Islet precursor cell (in vitro differentiated cells): ENCODE measurements at regions not wholly inside any gene's neighbourhood (a gene's known extent, or its start where the extent isn't known, plus 50 kb on each side); places are given as distances from the start of the nearest gene placed in this dataset.
"Not testable (repeated sequence)": the region's sequence is repeated elsewhere in the genome, so short reads cannot be mapped to it uniquely, and the experiment has no call there.

Experiments
- DNase-seq: peaks from one replicate; pipeline ENCODE4 v3.0.0-alpha.2; 2018

DNA sequence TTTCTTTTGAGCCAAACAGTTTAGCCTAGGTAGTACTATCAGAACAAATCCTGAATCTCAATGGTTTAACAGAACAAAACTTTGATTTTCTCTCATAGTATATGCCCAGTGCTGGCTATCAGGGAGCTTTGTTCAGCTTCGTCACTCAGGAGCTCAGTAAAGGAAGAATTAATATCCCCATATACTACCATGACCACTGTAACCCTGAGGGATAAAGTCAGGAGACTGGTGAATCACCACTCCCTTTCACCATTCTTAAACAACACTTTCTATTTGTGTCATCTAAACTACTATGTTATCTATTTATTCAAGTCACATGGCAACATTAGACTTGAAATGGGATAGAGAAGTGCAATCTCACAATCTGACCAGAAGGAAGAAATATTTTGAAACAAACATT lies 522.6 kb upstream of the COX7C start:
- no peak for DNase-seq

DNA sequence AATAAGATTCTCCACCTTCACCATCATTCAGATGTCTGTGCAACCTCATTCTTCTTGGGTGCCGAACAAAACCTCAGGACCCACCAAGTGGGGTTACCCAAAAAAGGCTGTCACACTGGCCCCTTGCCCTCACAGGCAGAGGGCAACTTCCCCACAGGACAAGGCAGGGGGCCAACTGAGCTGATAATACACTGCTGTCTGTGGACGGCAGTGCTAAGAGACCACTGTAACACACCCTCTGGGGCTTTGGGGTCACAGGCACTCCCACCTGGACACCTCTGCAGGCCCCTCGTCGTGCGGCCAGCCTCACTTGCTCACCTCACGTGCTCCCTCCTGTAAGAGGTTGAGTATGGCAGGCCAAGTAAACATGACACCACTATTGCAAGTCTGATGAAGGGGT lies 515.8 kb upstream of the COX7C start:
- DNase-seq = no peak

DNA sequence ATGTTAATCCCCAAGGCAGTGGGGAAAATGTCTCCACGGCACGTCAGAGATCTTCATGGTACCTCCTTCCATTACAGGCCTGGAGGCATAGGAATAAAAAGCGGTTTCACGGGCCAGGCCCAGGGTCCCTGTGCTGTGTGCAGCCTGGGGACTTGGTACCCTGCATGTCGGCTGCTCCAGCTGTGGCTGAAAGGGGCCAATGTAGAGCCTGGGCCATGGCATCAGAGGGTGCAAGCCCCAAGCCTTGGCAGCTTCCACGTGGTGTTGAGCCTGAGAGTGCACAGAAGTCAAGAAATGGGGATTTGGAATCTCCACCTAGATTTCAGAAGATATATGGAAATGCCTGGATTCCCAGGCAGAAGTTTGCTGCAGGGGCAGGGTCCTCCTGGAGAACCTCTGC lies 508.9 kb upstream of the COX7C start:
- no peak for DNase-seq

DNA sequence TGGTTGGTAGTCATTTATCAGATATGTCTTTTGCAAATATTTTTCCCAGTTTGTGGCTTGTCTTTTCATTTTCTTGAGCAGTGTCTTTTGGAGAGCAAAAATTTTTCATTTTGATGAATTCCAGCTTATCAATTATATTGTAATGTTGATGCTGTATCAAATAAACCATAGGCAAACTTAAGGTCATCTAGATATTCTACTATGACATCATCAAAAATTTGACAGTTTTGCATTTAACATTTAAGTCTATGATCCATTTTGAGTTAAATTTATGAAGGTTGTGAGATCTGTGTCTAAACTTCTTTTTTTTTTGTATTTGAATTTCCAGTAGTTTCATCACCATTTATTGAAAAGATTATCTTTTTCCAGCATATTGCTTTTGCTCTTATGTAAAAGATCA lies 505.5 kb upstream of the COX7C start:
- no peak for DNase-seq

DNA sequence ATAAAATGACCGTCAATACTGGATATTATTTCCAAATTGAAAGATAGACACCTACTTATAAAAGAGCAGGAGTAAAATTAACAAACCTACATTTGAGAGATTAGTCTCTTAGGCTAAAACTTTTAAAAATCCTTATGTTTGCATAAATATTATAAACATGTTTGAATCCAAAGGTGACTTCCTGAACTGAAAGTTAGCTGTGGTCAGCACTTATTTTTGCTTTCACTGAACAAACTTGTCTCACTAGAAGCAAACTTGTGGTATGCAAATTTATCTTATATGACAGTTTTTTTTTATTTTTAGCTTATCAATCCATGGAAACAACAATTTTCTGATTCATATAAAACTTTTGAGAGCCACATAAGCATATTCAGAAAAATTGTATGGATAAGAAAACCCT lies 502.6 kb upstream of the COX7C start:
- no peak for DNase-seq

DNA sequence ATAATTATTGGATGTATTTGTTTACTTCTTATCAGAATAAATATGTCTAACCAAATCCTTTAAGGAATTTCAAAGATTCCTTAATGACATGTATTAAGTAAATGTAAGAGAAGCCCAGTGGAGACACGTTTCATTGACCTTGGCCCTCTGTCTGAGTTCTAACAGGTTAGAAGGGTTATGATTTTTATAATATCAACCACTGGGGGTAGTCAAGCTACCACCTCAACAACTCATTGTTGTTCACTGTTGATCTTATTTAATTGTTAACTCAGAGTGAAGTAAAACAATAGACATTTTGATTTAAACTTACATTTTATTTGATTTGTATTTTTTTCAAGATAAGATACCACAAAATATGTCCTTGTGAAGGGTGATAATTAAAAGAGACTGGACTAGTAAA lies 499.2 kb upstream of the COX7C start:
- no peak for DNase-seq

DNA sequence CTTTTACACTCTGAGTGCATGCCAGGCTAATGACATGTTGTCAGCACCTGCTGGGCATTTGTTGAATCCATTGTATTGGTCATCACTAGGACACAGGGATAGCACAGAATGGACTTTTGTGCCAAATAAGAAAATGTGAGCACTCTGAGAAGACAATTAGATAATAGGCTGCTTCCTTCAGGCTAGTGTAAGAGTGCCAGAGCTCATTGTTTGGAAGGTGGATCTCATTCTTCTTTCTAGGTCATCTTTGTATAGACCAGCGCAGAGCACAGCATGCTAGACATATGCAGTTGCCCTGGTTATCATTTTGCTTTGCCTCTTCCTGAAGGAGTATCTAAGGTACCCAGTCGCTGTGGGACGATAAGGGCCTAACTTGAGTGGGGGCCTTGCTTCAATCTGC lies 493.4 kb upstream of the COX7C start:
- no peak for DNase-seq

DNA sequence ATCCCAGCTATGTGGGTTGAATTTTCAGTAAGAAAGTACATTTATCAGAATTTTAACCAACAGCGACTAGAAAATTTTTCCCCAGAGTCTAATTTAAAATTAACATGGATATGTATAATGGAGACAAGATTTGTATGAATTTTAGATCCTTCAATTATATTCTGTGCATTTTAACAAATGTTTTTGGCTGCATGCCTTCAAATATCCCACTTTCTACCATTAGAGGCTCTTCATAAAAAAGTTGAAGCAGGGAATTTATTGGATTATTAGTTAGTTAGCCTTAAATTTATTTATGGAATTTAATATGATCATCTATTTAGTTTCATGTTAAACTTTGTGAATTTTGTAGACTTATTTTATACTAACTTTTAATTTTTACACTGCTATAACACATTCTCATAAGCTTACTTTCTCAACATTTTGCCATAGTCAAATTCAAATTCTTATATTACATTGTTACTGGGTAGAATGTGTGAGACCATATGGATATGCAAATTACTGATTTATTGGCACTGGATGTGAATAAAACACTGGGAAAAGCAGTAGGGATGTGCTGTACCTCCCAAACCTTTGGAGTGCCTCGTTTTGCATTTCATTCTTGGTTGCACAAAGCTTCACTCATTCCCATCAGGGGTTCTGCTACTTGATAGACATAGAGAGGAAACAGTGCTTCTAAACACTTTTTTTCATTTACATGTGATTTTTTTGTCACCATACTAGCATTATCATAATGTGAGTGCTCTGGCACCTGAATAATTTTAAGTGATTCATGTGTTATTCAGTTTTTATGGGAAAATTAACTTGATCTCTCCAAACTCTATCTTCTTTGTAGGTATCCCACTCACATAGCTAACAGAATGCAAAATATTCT lies 491.8 kb upstream of the COX7C start:
- no peak for DNase-seq

DNA sequence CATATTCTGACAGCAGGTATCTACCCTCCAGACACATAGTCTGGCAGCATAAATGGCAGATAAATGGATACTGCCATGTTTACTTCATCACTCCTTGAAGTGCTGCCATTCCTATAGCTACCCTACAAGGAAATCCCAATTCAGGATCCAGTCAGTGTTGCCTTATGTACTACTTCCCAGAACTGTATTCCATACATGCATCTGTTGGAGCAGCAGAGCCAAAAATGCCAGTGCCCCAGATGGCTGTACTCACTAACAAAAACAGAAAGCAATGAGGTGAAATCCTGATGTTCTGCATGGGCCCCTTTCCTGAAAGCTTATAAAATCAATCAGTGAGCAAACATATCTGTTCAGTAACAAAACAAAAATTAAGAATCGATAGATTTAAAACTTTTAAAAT lies 490.0 kb upstream of the COX7C start:
- no peak for DNase-seq

DNA sequence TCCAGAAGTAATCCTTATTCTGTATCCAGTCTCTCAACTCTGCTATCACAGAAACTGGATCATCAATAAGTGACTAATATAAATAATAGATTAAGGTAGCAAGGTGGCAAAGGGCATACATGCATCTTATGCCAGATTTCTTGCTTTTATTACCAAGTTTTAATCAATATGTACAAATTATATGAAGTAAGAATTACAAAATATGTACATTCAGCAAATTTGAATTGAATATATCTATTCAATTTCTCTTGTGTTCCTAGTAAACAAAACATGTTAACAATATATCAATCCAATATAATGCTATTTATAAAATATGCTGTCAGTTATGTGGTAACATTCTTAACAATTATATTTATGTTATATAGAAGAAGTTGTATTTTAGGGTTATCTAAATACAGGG lies 488.7 kb upstream of the COX7C start:
- DNase-seq = no peak

DNA sequence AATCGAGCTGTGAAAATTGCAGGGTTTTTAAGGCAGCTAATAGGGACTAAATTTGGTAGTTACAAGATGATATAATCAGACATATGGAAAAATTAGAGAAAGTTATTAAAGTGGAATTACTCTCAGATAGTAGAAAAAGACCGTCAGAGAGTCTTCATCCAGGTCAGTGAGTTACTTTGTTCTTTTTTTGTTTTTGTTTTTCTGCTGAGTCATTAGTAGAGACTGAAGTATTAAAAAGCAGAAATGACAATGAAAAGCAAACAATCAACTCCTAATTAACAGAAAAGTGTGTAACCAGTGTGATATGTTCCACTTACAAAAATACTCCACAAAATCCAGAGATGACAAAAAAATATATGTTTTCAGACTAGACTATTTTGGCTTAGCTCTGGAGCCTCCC lies 480.4 kb upstream of the COX7C start:
- DNase-seq = no peak

DNA sequence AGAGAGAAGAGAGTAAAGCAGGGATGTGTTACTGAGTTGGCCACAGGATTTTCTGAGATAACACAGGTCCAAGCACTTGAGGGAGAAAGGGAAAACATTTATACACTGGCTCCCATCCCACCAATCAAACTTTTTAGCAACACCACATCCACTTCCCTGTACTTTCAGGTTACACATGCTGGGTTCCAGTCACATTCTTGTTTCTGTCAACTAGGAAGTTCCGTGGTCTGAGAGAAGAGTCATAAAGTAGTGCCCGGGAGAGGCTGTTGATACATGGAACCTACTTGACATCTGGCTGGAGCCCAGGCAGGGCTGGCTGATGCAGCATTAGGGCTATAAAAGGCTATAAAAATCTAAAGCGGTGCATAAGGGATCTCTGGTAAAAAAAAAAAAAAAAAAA lies 473.9 kb upstream of the COX7C start:
- no peak for DNase-seq

DNA sequence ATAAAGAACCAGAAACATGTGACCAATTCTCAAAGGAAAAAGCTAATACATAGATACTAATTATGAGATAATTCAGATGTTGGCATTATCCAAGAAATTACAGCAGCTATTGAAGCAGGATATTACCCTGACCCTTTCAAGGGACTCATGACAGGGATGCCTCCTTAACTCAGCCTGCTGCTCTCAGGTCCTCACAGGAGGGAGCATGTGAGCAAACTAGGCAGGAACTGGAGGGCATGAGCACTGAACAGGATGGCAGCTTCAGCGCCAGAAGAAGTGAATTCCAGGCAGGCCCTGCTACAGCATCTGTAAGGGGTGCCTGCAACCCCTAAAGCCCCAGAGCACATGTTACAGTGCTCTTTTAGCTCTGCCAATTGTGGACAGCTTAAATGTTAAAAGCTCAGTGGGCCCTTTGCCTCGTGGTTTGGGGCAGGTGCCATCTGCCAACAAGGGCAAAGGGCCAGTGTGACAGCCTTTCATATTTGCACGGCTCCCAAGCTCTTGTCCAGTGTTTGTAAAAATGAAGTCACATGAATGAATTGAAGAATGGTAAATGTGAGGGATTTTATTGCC lies 464.7 kb upstream of the COX7C start:
- no peak for DNase-seq

DNA sequence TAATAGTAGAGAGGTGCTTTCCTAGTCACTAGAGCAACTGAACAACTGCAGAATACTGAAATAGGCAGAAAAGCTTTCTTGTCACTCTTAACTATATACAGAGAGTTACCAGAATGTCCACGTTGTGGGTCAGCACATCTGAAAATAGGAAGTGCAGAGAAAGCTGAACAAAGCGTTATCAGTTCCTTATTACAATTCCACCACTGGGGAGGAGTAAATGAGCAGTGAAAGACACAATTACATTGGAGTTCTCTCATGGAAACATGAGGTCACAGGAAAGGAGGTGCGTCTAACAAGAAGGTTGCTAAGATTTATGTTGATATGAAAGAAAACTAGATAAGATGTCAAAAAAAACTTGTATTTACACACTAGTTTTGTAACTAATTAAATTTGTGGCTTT lies 461.9 kb upstream of the COX7C start:
- no peak for DNase-seq

DNA sequence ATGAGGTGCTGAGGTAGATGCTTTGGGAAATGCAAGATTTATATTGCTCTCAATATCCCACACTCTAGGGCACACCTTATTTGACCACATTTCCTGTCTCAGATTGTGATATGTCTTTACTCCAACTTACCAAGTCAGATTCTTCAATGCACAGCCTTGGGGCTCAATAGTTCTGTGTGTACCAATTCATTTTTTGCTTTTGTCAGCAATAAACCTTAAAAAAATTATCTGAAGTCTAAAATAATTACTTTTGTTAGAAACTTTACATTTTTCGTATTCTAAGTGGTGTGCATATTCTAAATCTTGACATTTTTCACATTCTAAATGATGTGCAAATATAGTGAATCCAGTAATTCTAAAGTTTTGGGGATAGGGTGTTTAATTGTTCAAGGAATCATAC lies 447.5 kb upstream of the COX7C start:
- DNase-seq = no peak

DNA sequence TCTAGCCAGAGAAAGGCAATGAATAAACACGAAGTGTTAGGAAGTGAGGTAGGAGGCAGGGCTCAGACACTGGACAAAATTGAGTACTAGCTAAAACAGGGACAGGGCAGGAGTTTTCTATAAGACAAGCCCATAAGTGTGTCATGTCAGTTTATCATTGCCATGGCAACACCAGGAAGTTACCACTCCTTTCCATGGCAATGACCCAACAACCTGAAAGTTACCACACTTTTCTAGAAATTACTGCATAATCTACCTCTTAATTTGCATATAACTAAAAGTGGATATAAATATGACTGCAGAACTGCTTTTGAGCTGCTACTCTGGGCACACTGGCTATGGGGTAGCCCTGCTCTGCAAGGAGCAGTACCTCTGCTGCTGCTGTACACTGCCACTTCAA lies 442.5 kb upstream of the COX7C start:
- no peak for DNase-seq

DNA sequence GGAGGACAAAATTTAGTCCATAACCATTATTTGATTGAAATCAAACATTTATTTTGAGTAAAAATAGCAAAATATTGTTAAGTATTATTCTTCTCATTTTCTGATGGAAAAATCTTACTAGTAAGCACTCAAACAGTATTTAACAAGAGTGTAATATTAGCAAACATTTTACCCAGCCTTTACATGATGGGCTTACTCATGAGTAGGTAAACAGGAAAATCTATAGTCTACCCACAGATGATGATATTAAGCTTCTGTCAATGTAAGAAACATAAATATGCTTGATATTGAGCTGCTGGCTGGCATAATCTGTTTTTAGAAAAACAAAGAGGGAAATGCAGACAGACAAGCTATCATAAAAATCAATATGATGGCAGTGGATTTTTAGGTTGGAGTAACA lies 418.5 kb upstream of the COX7C start:
- no peak for DNase-seq

DNA sequence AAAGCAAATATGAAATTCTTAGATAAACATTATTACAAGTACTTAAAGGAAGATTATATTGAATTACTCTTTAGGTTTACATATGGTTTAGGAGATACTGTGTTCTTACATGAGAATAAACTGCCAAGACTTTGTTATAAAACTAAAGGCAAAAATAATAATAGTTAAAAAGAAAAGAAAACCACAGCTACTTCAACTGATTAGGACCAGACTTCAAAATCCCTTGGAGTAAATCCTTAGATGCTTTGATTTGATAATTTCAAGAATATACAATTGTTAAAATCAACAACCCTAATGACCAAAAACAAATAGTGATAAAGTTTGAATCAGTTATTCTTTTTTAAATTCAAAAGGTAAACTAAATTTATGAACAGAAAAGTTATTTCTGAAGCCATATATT lies 389.6 kb upstream of the COX7C start:
- no peak for DNase-seq

DNA sequence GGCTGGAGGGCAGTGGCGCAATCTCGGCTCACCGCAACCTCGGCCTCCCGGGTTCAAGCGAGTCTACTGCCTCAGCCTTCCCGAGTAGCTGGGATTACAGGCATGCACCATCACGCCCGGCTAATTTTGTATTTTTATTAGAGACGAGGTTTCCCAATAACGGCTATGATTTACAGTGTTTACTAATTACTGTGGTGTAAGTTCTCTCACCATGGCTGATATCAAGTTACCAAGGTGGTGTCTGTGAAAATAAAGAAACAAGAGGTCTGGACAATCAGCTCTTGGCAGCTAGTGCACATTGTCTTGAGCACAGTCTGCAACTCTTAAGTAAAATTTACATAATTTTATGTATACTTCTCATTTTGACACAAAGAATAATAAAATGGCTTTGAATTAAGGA lies 385.5 kb upstream of the COX7C start:
- no peak for DNase-seq

DNA sequence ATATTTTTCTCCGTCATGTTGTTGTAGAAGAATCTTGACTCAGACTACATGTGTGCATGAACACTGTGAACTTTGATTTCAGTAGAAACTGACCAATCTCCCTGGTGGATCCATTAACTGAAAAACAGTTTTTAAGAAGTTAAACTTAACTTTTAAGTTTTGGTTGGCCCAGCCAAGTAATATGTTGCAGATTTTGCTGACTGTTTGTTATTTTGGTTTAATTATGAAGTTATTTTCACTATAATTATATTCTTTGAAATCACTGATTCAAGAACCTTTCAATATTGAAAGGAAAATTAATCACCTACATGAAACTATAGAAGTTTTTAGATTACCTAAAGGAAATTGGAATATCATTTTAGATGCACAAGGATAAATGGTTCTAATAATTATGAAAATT lies 373.6 kb upstream of the COX7C start:
- no peak for DNase-seq

DNA sequence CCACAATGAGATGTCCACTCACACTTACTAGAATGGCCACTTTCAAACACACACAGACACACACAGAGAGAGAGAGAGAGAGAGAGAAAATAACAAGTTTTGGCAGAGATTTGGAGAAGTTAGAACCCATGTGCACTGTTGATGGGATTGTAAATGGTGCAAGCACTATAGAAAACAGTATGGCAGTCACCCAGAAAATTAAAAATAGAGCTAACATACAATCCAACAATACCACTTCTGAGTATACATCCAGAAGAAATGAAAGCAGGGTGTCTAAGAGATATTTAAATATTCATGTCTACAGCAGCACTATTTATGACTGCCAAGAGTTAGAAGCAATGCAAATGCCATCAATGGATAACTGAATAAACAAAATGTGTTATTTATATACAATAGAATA lies 359.9 kb upstream of the COX7C start:
- no peak for DNase-seq

DNA sequence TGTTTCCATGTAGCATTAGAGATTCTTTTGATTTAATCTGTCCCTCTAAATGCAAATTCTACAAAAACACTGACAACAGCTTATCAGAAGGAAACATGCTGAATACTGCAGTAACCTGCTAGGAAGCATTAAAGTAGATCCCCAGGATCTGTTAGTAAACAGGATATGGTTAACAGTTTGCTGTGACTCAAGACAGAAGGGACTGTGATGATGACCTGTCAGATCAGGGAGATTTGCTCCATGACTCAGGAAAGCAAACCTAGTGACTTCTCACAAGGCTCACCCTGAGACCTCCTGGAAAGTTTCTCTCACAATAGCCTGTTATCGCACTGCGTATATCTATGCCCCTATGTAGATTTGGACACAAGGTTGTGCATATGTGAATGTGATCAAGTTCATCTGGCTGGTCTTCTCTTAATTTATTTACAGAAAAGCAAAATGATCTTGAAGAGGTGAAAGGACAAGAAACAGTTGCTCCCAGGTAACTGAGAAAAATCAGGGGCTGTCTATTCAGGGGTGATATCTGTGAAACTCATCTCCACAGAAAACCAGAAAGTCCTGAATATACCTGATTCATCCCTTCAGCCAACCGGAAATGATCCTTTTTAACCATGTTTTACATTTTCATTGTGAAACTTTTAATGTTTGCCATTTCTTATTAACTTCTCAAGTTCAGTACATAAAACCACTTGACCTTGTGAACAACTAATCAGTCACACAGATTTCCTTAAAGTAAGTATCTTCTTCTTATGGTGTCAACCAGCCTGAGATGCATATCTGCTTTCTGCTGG lies 333.1 kb upstream of the COX7C start:
- DNase-seq = not testable (repeated sequence)

DNA sequence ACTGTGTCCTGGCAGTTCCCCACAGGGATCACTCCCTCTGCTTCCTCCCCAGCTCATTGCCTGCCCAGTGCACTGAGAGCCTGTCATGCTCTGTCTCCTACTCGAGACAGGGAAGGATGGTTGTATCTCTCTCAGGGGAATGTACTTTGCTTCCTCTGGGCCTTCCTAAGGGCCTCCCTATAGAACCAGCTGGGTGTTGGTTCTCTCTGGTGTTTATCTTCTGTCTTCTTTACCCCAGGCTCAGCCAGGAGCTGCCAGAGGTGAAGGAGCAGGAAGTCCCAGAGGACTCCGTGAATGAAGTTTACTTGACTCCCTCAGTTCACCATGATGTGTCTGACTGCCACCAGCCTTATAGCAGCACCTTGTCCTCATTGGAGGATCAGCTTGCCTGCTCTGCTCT lies 330.3 kb upstream of the COX7C start:
- DNase-seq = not testable (repeated sequence)

DNA sequence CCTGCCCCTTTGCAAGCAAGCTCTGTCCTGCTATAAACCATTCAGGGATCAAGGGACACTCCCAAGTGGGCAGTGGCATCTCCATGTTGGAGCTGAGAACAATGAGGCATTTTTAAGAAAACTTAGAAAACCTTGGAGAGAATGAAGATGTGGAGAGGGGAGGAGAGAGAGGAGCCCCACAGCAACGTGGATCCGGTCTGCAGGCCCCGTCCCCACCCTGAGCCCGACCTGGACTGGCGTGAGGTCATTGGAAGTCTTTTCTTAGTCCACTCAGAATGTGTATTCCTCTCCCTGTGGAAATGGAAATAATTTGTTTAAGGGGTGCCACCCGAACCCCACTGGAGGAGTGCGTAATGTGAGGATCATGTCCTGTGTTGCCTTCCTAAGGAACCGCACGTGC lies 328.0 kb upstream of the COX7C start:
- not testable (repeated sequence) for DNase-seq
